GM18867 (cell line): ENCODE measurements at regions not wholly inside any gene's neighbourhood (a gene's known extent, or its start where the extent isn't known, plus 50 kb on each side); places are given as distances from the start of the nearest gene placed in this dataset.

Experiments used
- ATAC-seq: cut with Tn5 transposase; IDR thresholded peaks from one replicate; pipeline ENCODE4 v1.9.1; 2021; ENCODE audit warnings: mild to moderate bottlenecking, moderate library complexity; ENCODE audit not compliant: unreplicated experiment

DNA sequence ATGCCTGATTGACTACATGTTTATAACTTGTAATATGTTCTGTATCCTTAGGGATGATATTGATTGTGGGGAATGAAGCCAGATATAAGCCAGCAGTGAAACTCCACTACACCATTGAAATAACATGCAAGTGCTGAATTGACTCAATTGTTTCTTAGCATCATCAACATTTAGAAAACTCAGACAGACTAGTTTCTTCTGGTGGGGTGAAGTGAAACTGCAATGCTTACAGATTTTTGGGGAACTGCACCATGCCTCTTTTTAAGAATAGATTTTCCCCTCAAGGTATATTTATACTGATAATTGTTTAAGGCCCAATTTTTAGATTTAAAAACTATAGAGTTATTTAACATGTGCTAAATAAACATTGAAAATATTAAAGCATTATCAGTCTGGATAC, 1044.6 kb upstream of the EYS start:
- ATAC-seq: no peak

DNA sequence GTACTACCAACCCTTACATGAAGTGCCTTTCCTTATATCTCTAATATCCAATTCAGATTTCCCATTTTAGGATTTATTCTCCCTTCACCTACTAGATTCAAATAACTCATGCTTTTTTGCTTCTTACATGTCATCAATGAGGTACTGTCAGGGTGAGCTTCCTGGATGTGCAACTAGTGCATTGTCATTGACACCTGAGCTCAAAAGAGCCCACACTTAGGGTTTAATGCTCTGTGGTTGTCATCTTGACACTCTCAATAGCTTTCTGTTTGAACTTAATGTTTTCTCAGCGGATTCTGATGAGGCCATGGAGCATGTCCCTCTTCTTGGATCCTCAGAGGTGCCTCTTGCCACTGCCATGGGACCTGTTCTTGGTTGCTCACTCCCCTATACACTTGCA, 1033.3 kb upstream of the EYS start:
- no peak for ATAC-seq

GRCh38 chr6:66735106-66735890, 1028.3 kb upstream of the EYS start:
- ATAC-seq: no peak

GRCh38 chr6:66731310-66731709, 1024.3 kb upstream of the EYS start:
- no peak for ATAC-seq

DNA sequence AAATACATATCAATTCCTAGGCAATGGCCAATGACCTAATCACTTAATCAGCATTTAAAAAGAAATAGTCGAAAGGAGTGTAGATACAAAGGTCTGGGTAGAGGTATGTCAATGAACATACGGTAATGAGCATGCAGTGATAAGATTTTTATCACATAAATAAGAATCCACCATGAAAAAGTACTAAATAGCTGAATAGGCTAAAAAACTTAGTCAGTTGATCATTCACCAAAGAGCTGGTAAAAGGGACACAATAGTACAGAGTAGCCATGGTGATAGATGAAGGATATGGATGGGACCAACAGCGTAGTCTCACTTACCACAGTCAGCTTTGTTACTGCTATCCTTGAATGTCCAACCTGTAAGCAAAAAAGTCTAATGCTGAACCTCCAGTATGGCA, 1018.6 kb upstream of the EYS start:
- no peak for ATAC-seq

GRCh38 chr6:66717801-66718200, 1010.8 kb upstream of the EYS start:
- no peak for ATAC-seq

- ATAC-seq: no peak
These were observed 992.4 kb upstream of the EYS start for GRCh38 chr6:66699385-66699784.

DNA sequence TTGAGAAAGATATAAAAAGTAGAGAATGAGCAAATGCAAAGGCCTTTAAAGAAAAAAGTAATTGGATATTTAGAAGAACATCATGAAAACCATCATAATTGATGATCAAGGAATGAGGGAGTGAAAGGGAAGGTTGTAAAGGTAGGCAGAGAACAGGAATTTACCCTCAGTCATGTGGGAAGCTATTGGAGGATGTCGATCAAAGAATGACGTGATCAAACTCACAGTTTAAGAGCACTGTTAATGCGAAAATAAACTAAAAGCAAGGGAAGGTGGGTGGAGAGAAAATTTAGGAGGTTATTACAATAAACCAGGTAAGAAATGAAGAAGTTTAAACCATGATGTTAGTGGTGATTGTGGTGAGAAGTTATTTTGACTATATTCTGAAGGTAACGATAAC, 982.6 kb upstream of the EYS start:
- ATAC-seq: no peak

DNA sequence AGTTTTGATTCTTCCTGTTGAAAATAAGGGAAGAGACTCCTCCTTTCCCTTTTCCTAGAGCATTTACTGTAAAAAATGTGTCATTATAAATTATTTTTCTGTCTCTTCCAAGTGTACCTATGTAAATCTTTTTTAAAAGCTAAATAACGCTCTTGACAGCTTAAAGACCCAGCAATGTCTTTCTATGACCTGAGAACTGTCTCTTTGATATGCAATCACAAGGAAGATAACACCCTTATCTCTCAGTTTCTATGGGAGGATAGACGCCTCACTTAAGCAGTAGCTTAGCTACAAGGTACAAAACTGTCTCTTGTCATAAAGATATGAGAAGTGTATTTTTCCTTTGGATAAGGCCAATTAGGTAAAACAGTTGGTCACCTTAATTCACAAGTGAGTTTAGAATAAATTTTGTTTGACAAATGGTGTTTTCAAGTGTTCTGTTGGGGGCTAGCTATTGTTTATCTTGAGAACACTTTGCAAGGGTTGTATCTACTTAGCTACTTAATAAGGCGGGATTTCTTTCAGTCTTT, 980.6 kb upstream of the EYS start:
- no peak for ATAC-seq

DNA sequence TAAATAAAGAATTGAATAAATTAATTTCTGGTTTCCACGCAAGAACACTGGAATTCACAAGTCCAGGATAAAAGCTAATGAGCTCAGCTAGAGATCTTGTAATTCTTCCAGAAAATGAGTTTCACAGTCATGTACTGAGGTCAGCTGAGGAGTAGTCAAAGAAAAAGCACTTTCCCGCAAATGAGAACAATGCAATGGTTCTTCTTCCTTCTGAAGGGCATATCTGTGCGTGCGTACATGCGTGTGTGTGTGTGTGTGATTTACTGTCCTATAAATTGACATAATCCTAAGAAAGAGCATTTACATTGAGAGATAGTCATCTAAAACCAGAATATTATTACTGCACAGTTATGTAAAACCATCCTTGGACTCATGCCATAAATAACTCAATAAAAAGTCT, 968.9 kb upstream of the EYS start:
- ATAC-seq: no peak

- no peak for ATAC-seq
These were observed 957.1 kb upstream of the EYS start for GRCh38 chr6:66664112-66664511.

DNA sequence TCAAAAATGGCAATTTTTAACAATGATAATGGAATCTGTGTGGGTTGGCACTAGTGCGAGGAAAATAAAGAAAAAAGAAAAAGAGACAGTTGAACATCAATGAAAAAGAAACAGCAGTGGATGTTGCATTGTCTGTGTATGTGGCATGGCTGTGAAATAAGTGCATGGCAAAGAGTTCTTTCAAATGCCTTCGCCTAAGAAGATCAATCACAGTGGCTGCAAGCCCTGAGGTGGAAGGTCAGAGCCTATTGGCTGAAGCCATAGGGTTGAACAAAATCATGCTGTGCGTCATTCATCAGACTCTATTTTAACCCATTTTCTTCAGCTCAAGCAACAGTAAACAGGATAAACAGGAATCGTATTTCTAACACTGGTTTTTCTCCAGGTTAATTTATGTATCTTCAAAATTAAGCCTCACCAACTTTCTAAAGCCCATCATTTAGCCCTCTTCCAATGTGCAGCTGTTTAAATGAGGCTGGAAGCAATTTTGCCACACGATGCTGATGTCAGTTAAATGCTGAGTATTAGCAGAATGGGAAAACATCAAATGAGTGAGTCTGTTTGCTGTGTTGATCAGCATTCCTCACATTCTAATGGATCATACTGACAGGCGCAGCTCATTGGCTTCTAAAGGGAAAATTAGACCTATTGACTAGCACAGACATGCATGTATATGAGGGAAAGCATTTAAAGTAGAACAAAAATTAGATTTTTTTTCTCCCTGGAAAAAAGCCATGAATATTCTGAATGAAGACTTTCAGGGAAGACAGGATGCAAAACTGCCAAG, 955.9 kb upstream of the EYS start:
- no peak for ATAC-seq

DNA sequence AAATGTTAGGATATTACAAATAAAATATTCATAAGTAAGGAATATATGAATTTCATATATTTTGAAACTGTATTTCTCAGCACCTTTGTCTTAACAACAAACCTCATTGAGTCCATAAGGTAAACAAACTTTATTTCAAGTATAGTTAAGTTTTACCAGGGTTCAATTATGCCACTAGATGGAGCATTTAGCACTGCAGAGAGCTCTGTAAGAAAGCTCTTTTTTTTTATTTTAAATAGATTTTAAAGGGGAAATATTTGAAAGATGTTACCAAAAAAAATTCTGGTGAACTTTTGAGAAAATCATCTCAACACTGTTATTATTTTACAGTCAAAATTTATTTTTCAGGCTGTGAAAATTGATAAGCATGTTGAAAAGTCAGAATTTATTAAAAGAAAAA, 955.2 kb upstream of the EYS start:
- ATAC-seq: no peak

- no peak for ATAC-seq
These were observed 948.4 kb upstream of the EYS start for GRCh38 chr6:66655420-66655819.

DNA sequence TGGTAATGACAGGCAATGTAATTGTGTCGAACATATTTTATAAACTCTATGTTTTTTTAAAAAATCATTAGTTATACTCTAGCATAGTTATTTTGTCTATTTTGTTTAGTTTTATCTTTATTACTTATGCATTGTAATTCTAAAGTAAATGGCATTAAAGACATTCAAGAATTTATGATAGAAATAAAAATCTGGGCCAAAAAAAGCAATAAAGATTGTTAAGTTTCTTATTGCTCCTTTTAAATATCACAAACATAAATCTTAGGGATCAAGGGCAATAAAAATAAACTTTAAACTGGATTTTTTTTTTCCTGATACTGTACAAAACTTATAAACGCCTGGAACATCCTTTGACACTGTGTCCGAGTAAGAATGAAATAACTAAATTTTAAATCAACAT, 931.5 kb upstream of the EYS start:
- no peak for ATAC-seq

DNA sequence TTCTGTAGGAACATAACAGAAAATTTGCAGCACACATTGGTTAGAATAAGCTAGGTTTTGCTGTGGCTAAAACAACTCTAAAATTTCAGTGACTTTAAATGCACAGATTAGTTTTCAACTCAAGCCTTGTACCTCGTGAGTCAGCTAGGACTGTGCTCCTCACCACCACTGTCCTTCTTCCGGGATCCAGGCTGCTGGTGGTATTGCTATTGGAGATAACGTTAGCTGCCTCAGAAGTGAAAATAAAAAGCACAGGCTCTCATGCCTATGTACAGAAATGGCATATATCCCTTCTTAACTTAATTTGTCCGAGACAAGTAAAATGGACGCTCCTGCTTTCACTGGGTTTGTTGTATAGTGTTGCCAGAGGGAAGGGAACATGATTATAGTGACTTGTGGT, 931.1 kb upstream of the EYS start:
- ATAC-seq: no peak

- ATAC-seq: no peak
These were observed 921.9 kb upstream of the EYS start for GRCh38 chr6:66628917-66629316.

GRCh38 chr6:66623050-66623449, 916.0 kb upstream of the EYS start:
- ATAC-seq: no peak

DNA sequence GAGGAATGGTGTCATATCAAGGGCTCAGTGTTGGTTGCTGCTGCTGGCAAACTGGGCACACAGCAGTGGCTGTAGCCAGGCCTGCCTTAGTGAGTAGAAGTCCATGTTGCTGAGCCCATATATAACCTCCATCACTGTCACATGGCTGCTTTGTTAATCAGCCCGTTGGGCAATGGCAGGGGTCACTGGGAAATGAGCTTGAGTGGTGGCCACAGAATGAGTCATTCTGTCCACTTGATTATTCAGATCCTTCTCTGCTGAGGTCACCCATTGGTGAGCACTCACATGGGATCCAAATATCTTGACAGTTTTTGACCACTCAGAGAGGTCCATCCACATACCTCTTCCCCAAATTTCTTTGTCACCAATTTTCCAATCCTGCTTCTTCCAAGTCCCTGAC, 898.9 kb upstream of the EYS start:
- ATAC-seq: no peak

- no peak for ATAC-seq
These were observed 898.0 kb upstream of the EYS start for GRCh38 chr6:66605011-66605410.

DNA sequence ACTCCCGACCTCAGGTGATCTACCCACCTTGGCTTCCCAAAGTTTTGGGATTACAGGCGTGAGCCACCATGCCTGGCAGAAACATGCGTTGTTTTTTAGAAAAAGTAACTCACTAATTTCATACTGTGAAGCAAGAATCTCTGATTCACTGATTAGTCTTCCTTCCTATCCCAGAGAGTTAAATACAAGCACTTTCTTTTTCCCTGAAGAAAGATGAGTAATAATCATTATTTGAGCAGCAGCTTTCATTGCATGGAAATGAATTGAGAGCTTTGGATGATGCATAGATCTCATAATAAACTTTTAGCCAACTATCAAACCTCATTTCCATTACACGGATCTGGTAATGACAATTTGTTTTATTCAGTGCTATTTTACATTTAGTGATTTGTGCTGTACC, 892.5 kb upstream of the EYS start:
- no peak for ATAC-seq

GRCh38 chr6:66578362-66578761, 871.3 kb upstream of the EYS start:
- no peak for ATAC-seq
